Endothelial cell of umbilical vein (primary cell): ENCODE measurements at regions not wholly inside any gene's neighbourhood (a gene's known extent, or its start where the extent isn't known, plus 50 kb on each side); places are given as distances from the start of the nearest gene placed in this dataset.

Experiments used
- BruUV-seq: library from RNA; stranded (reverse); fragments of 400-500 nt; replicated peaks from 2 replicates; lab custom pipeline; 2021; lab: Mats Ljungman, UMichigan
- CTCF ChIA-PET: fragments of 300-600, 350-600 bp; sonication (Branson Sonifier 250); formaldehyde crosslinking; loops from one replicate; lab custom pipeline; 2021; ENCODE audit warnings: antibody characterized with exemption, inconsistent platforms; lab: Charles Lee
- POLR2A ChIA-PET: fragments of 300-600, 350-600 bp; sonication (Branson Sonifier 250); formaldehyde crosslinking; loops from one replicate; lab custom pipeline; 2021; ENCODE audit warnings: antibody characterized with exemption, inconsistent platforms; lab: Charles Lee
- DNase-seq: peaks from one replicate; pipeline ENCODE4 v3.0.0-alpha.2; 2011; ENCODE audit warnings: low read depth, low spot score
- FAIRE-seq: peaks from 2 replicates; lab custom pipeline; 2011; peaks lifted over from hg19 to GRCh38; lab: Jason Lieb, UNC
- H2AFZ ChIP-seq: 2 replicates; pipeline ENCODE4 v1.6.0; 2012; ENCODE audit warnings: low read depth, low read length, control low read depth, inconsistent platforms
- H3K27ac ChIP-seq: 2 replicates; pipeline ENCODE4 v1.5.1; 2011; ENCODE audit warnings: low read depth, mild to moderate bottlenecking, control low read depth, low read length, moderate library complexity; ENCODE audit not compliant: insufficient read depth
- H3K27me3 ChIP-seq, 2 experiments: 2 replicates each; pipeline versions ENCODE4 v1.6.0 to v1.6.1; 2011; ENCODE audit warnings: low read length in 2 of 2, mixed read lengths in 1 of 2; ENCODE audit not compliant: control insufficient read depth in 2 of 2, insufficient read depth in 2 of 2
- H3K36me3 ChIP-seq, 2 experiments: 2 replicates in 1 of 2; 3 replicates in 1 of 2; pipeline ENCODE4 v1.5.1; 2011; ENCODE audit warnings: low read length in 2 of 2, mild to moderate bottlenecking in 1 of 2, moderate library complexity in 1 of 2; ENCODE audit not compliant: control insufficient read depth in 2 of 2, insufficient read depth in 2 of 2; ENCODE audit errors: extremely low read depth in 1 of 2
- H3K4me1 ChIP-seq: 3 replicates; pipeline ENCODE4 v1.5.1; 2011; ENCODE audit warnings: mild to moderate bottlenecking, low read length; ENCODE audit not compliant: control insufficient read depth, insufficient read depth; ENCODE audit errors: extremely low read depth
- H3K4me2 ChIP-seq: 2 replicates; pipeline ENCODE4 v1.6.1; 2011; ENCODE audit warnings: low read length, control low read depth, mixed read lengths; ENCODE audit not compliant: insufficient read depth
- H3K4me3 ChIP-seq, 3 experiments: fragments of 200-600 bp in 1 of 3; sonication (generic), shearing (Covaris generic) in 1 of 3; replicated peaks in 1 of 3; 2 replicates each; pipeline ENCODE4 v1.5.1; 2011 to 2016; ENCODE audit warnings: control low read depth in 3 of 3, low read length in 3 of 3, mild to moderate bottlenecking in 2 of 3, inconsistent platforms in 1 of 3, low read depth in 1 of 3, moderate library complexity in 1 of 3; ENCODE audit not compliant: insufficient read depth in 1 of 3
- H3K79me2 ChIP-seq: 2 replicates; pipeline ENCODE4 v1.6.0; 2012; ENCODE audit warnings: low read length, inconsistent platforms; ENCODE audit not compliant: control insufficient read depth, insufficient read depth
- H3K9ac ChIP-seq: replicated peaks from 2 replicates; pipeline ENCODE3; 2011; ENCODE audit warnings: low read length, control low read depth; ENCODE audit not compliant: insufficient read depth; ENCODE audit errors: extremely low read depth
- H3K9me1 ChIP-seq: replicated peaks from 3 replicates; pipeline ENCODE4 v1.6.0; 2011; ENCODE audit warnings: mild to moderate bottlenecking, low read length; ENCODE audit not compliant: control insufficient read depth, insufficient read depth; ENCODE audit errors: extremely low read depth
- H3K9me3 ChIP-seq: replicated peaks from 2 replicates; pipeline ENCODE4 v1.5.1; 2012; ENCODE audit warnings: low read length, inconsistent platforms; ENCODE audit not compliant: control insufficient read depth, insufficient read depth
- H4K20me1 ChIP-seq: replicated peaks from 2 replicates; pipeline ENCODE3; 2011; ENCODE audit warnings: mild to moderate bottlenecking, low read length; ENCODE audit not compliant: control insufficient read depth, insufficient read depth; ENCODE audit errors: extremely low read depth
- EZH2 ChIP-seq: IDR thresholded peaks from 2 replicates; pipeline ENCODE4 v1.6.1; 2012; ENCODE audit warnings: borderline replicate concordance, low read depth, mild to moderate bottlenecking, moderate library complexity, low read length, inconsistent platforms; ENCODE audit not compliant: severe bottlenecking
- FOS ChIP-seq: IDR thresholded peaks from 2 replicates; pipeline ENCODE4 v1.6.1; 2011; ENCODE audit warnings: mild to moderate bottlenecking, low read length, moderate library complexity, borderline replicate concordance; ENCODE audit not compliant: insufficient read depth
- GATA2 ChIP-seq: IDR thresholded peaks from 2 replicates; pipeline ENCODE4 v1.7.0; 2011; ENCODE audit warnings: low read depth, mild to moderate bottlenecking, moderate library complexity, mixed read lengths, low read length; ENCODE audit not compliant: insufficient read length, insufficient read depth
- JUN ChIP-seq: IDR thresholded peaks from 2 replicates; pipeline ENCODE4 v1.6.1; 2011; ENCODE audit warnings: borderline replicate concordance, low read depth; ENCODE audit not compliant: insufficient read length, insufficient read depth
- MYC ChIP-seq: IDR thresholded peaks from one replicate; pipeline ENCODE4 v1.6.1; 2011; ENCODE audit warnings: mild to moderate bottlenecking, low read depth, low read length
- POLR2A ChIP-seq: IDR thresholded peaks from 2 replicates; pipeline ENCODE4 v1.6.1; 2012; ENCODE audit warnings: low read depth, mild to moderate bottlenecking, control low read depth, low read length
- POLR2AphosphoS5 ChIP-seq: IDR thresholded peaks from 2 replicates; pipeline ENCODE4 v1.6.1; 2012; ENCODE audit warnings: low read depth, mild to moderate bottlenecking, control low read depth, low read length, moderate library complexity; ENCODE audit not compliant: insufficient read depth
- dilution Hi-C: fragments of 300-500 bp; cut with MboI; formaldehyde crosslinking; loops from one replicate; pipeline ENCODE4 v1.15.0; 2019; ENCODE audit warnings: low sequenced_read_pairs; ENCODE audit not compliant: extremely low pct_ligation_motif_present
- intact Hi-C: fragments of 100-400 bp; cut with micrococcal nuclease; formaldehyde crosslinking; loops from one replicate; pipeline ENCODE4 v1.10.0; 2022
- TF ChIP-seq, protein P1 (sequence below), 2 donors: IDR thresholded peaks; 1 replicate in 1 of 2; 2 replicates in 1 of 2; pipeline ENCODE4 v1.5.1; 2011; ENCODE audit warnings: low read length in 2 of 2, mild to moderate bottlenecking in 2 of 2, moderate library complexity in 2 of 2, control low read depth in 1 of 2, inconsistent platforms in 1 of 2, low read depth in 1 of 2; ENCODE audit not compliant: insufficient read depth in 1 of 2; ENCODE audit errors: extremely low read depth in 1 of 2
- TF ChIP-seq, protein P2 (sequence below): IDR thresholded peaks from 2 replicates; pipeline ENCODE4 v1.6.1; 2011; ENCODE audit not compliant: insufficient read depth, insufficient read length

DNA sequence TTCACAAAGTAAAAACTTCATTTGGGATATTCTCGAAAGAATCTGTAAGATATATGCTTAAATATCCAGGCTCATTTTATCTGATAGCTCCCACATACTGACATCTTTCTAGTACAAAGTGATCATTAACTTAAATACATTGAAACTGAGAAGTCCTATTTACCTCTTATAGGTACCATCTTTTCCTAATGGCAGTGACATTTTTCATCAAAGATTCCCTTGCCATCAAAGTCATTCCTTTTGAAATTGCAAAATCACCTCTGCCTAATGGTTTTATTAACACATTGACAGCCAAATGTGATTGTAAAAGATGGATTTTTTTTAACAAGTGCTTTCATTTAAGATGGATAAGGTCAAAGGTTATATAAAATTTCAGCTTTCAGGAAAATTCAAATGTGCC, 346.6 kb downstream of the MFSD1 start:
- Histone ChIP-seq H3K79me2 (no peaks in the 10 kb centered on the region), H4K20me1 (no peaks in the 10 kb centered on the region), H3K4me1 (no peaks in the 10 kb centered on the region), H3K4me2 (no peak overlapping the region), H2AFZ (no peak overlapping the region), H3K27me3 (no peaks in the 10 kb centered on the region), H3K9me1 (no peaks in the 10 kb centered on the region), H3K9ac (no peak overlapping the region), H3K36me3 (no peaks in the 10 kb centered on the region), H3K4me3 (no peak overlapping the region), H3K27ac (no peak overlapping the region), H3K9me3 (no peaks in the 10 kb centered on the region)
- BruUV-seq, result no TSS peak
- intact Hi-C loops (no loop called here), dilution Hi-C loops (no loop called here)
- FAIRE-seq, result no peak
- TF ChIP-seq, protein P1, sequence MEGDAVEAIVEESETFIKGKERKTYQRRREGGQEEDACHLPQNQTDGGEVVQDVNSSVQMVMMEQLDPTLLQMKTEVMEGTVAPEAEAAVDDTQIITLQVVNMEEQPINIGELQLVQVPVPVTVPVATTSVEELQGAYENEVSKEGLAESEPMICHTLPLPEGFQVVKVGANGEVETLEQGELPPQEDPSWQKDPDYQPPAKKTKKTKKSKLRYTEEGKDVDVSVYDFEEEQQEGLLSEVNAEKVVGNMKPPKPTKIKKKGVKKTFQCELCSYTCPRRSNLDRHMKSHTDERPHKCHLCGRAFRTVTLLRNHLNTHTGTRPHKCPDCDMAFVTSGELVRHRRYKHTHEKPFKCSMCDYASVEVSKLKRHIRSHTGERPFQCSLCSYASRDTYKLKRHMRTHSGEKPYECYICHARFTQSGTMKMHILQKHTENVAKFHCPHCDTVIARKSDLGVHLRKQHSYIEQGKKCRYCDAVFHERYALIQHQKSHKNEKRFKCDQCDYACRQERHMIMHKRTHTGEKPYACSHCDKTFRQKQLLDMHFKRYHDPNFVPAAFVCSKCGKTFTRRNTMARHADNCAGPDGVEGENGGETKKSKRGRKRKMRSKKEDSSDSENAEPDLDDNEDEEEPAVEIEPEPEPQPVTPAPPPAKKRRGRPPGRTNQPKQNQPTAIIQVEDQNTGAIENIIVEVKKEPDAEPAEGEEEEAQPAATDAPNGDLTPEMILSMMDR (IDR thresholded peaks at IDR 0.05; ENCODE audit: extremely low read depth in 1 of 2, insufficient read depth in 1 of 2, low read depth in 1 of 2, low read length in 2 of 2), result no peak
- TF ChIP-seq, protein P2, sequence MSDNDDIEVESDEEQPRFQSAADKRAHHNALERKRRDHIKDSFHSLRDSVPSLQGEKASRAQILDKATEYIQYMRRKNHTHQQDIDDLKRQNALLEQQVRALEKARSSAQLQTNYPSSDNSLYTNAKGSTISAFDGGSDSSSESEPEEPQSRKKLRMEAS, result no peak
- TF ChIP-seq MYC, result no peak
- TF ChIP-seq POLR2AphosphoS5, result no peak
- no peak for TF ChIP-seq POLR2A
- no peak for TF ChIP-seq FOS
- TF ChIP-seq EZH2, result no peak
- TF ChIP-seq GATA2, result no peak
- TF ChIP-seq JUN, result no peak
- no peak for DNase-seq
- POLR2A ChIA-PET, result no interaction called here
- CTCF ChIA-PET, result interaction anchor here (1.0 to 2.8 kb wide), 2 partner anchors 73 to 104 kb away, joined by 3 to 9 read pairs; no protein-coding TSS in a partner anchor
